22Rv1 (cell line): ENCODE measurements at regions not wholly inside any gene's neighbourhood (a gene's known extent, or its start where the extent isn't known, plus 50 kb on each side); places are given as distances from the start of the nearest gene placed in this dataset.

Experiments used
- CTCF ChIP-seq: fragments of 450-650 bp; IDR thresholded peaks from 2 replicates; pipeline ENCODE4 v1.5.1; 2017; ENCODE audit warnings: mild to moderate bottlenecking
- ZFX ChIP-seq: fragments of 450-650 bp; IDR thresholded peaks from 2 replicates; pipeline ENCODE4 v1.6.1; 2017; ENCODE audit warnings: antibody characterized with exemption, borderline replicate concordance

DNA sequence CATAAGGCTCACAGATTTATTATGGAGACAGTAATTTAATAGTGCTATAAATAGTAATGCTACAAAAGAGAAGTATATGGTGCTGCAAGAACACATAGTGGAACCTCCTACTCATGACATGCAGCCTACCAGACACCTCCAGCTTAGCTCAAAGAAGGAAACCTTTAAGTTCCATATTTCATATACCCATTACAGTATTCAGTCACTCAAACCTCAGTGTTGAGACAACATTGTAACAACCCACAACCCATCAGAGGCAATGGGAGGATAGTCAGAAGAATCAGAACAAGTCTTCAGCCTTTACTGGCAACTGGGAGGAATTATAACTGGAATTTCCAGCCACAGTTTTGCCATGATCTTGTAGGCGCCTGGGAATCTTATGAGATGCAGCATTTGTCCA, 186.3 kb upstream of the VSTM2A start:
- no peak for TF ChIP-seq CTCF
- no peak for TF ChIP-seq ZFX
